ENCODE measurements at regions not wholly inside any gene's neighbourhood (a gene's known extent, or its start where the extent isn't known, plus 50 kb on each side); places are given as distances from the start of the nearest gene placed in this dataset.

- no peak for TF ChIP-seq POLR2A (IDR thresholded peaks at IDR 0.05)
- no peak for TF ChIP-seq CTCF (IDR thresholded peaks at IDR 0.05)
Observed at GRCh38 chr2:176774766-176775451, 437.7 kb upstream of the HNRNPA3 start.
